ENCODE measurements at regions not wholly inside any gene's neighbourhood (a gene's known extent, or its start where the extent isn't known, plus 50 kb on each side); places are given as distances from the start of the nearest gene placed in this dataset.

DNA sequence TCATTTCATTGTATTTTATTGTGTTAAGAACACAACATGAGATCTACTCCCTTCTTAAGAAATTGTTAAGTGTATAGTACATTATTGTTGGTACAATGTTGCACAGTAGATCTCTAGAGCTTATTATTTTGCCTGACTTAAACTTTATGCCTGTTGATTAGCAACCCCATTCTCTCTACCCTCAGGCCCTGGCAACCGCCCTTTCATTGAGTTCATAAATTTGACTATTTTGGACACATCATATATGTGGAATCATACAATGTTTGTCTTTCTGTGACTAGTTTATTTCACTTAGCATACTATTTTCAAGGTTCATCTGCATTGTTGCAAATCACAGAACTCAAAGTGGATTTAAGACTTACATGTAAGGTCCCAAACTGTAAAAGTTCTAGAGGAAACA lies 222.1 kb downstream of the IL15 start:
- Histone ChIP-seq H3K36me3 (ENCODE audit: control insufficient read depth in 1 of 2, insufficient read depth in 2 of 2, low read length in 2 of 2) (no peaks in the 10 kb centered on the region), H3K9me2 (ENCODE audit: insufficient read depth) (no peaks in the 10 kb centered on the region), H3K4me2 (ENCODE audit: low read length) (no peak overlapping the region), H3K4me1 (ENCODE audit: control insufficient read depth in 1 of 2, insufficient read depth in 2 of 2, low read length in 2 of 2) (no peaks in the 10 kb centered on the region), H3K79me2 (ENCODE audit: insufficient read depth, low read length) (no peaks in the 10 kb centered on the region), H4K20me1 (ENCODE audit: insufficient read depth) (no peaks in the 10 kb centered on the region), H3K4me3 (replicated peaks in 1 of 2; ENCODE audit: low read depth in 1 of 2, low read length in 2 of 2) (no peak overlapping the region), H3K9me3 (ENCODE audit: control insufficient read depth in 1 of 2, insufficient read depth in 1 of 2, low read depth in 1 of 2, low read length in 2 of 2) (no peaks in the 10 kb centered on the region), H2AFZ (ENCODE audit: low read depth, low read length, poor library complexity, severe bottlenecking) (no peak overlapping the region), H3K27ac (ENCODE audit: low read depth, low read length) (no peak overlapping the region), H3K27me3 (ENCODE audit: insufficient read depth, low read length) (no peaks in the 10 kb centered on the region), H3K9ac (ENCODE audit: low read length) (no peak overlapping the region)
- POLR2A ChIA-PET = no interaction called here
- intact Hi-C loops (cut with micrococcal nuclease) = no loop called here
- no peak for TF ChIP-seq RAD21 (IDR thresholded peaks at IDR 0.05; ENCODE audit: low read depth)
- no peak for TF ChIP-seq EGR1 (IDR thresholded peaks at IDR 0.05; ENCODE audit: low read depth)
- TF ChIP-seq EZH2phosphoT487 (IDR thresholded peaks at IDR 0.05; ENCODE audit: borderline replicate concordance) = no peak
- TF ChIP-seq, protein P1, sequence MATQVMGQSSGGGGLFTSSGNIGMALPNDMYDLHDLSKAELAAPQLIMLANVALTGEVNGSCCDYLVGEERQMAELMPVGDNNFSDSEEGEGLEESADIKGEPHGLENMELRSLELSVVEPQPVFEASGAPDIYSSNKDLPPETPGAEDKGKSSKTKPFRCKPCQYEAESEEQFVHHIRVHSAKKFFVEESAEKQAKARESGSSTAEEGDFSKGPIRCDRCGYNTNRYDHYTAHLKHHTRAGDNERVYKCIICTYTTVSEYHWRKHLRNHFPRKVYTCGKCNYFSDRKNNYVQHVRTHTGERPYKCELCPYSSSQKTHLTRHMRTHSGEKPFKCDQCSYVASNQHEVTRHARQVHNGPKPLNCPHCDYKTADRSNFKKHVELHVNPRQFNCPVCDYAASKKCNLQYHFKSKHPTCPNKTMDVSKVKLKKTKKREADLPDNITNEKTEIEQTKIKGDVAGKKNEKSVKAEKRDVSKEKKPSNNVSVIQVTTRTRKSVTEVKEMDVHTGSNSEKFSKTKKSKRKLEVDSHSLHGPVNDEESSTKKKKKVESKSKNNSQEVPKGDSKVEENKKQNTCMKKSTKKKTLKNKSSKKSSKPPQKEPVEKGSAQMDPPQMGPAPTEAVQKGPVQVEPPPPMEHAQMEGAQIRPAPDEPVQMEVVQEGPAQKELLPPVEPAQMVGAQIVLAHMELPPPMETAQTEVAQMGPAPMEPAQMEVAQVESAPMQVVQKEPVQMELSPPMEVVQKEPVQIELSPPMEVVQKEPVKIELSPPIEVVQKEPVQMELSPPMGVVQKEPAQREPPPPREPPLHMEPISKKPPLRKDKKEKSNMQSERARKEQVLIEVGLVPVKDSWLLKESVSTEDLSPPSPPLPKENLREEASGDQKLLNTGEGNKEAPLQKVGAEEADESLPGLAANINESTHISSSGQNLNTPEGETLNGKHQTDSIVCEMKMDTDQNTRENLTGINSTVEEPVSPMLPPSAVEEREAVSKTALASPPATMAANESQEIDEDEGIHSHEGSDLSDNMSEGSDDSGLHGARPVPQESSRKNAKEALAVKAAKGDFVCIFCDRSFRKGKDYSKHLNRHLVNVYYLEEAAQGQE (IDR thresholded peaks at IDR 0.05; ENCODE audit: low read depth) = no peak
- TF ChIP-seq, protein P2, sequence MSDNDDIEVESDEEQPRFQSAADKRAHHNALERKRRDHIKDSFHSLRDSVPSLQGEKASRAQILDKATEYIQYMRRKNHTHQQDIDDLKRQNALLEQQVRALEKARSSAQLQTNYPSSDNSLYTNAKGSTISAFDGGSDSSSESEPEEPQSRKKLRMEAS (IDR thresholded peaks at IDR 0.05) = no peak
- no peak for TF ChIP-seq CEBPB (IDR thresholded peaks at IDR 0.05; ENCODE audit: low read depth)
- TF ChIP-seq ZNF274 (IDR thresholded peaks at IDR 0.05; ENCODE audit: low read depth, low read length) = no peak
- TF ChIP-seq JUND (IDR thresholded peaks at IDR 0.05) = no peak
- TF ChIP-seq EZH2 (IDR thresholded peaks at IDR 0.05) = no peak
- no peak for TF ChIP-seq YY1 (IDR thresholded peaks at IDR 0.05; ENCODE audit: extremely low read depth, insufficient replicate concordance, low read depth, low read length)
- no peak for TF ChIP-seq ELF1 (IDR thresholded peaks at IDR 0.05; ENCODE audit: borderline replicate concordance, low read depth)
- no peak for TF ChIP-seq CBX3 (IDR thresholded peaks at IDR 0.05; ENCODE audit: low read depth)
- no peak for TF ChIP-seq FOSL1 (IDR thresholded peaks at IDR 0.05; ENCODE audit: low read depth)
- ATAC-seq (no peak), DNase-seq (ENCODE audit: low read depth, low spot score) (no peak)
- RAD21 ChIA-PET (ENCODE audit: low non-redundant PET in 1 of 2, low total read pairs in 2 of 2, uncharacterized antibody in 2 of 2, unreplicated experiment in 2 of 2) = no interaction called here
- CTCF ChIA-PET = no interaction called here
- BruUV-seq (replicated peaks) = no TSS peak
